Stimulated activated CD8-positive, alpha-beta memory T cell treated with anti-CD3 and anti-CD28 coated beads, Interleukin-2, amount 100 ng/mL, for 48 hours (primary cell): ENCODE measurements at regions not wholly inside any gene's neighbourhood (a gene's known extent, or its start where the extent isn't known, plus 50 kb on each side); places are given as distances from the start of the nearest gene placed in this dataset.
"Not testable (repeated sequence)": the region's sequence is repeated elsewhere in the genome, so short reads cannot be mapped to it uniquely, and the experiment has no call there.

Experiments used
- DNase-seq, 2 donors: peaks; one replicate each; pipeline ENCODE4 v3.0.0-alpha.2; 2020; ENCODE audit warnings: low read depth in 2 of 2

DNA sequence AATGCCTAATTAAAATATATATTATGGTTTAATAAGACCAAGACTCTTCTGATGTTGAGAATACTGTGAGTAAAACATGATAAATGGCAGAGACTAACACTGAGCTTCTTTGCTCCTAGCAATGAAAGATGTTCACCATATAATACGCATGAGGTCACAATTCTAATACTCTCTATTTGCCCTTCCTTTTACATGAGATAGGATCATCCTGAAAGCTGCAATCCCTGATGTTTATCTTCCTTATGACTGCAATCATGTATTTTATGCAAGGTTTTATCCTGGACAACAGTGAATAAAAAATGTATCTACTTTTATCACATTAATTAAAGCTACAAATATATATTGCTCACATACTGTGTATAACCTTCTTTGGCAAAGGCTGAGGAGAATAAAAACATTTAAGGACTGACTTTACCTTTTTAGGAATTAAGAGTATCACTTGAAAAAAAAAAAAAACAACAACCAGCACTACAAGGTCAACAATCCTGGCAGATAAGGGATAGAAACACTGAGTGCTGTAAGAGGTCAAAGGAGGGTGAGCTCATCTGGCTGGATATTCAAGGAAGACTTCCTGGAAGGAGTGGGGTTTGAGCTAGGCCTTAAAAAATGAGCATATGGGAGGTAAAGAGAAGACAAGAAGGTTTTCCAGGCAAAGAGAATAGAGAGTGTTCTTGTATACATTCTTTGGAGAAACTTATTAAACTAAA, 99.9 kb downstream of the AREG start:
- no peak for DNase-seq

DNA sequence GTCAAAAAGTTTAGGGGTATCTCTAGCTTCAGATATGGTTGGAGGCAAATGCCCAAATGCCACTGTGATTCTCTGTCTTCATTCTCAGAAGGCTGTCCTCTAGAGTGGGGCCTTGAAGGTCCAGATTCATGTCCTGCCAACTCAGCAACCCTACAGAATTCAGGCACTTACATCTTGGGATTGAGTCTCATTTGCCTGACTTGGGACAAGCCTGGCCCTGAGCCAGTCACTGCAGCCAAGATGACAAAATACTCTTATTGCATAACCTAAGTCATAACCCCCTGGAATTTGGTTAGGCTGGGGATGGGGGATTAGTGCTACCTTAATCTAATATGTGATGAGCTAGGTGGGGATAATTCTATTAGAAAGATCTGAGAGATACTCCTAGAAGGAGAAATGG, 100.5 kb downstream of the AREG start:
- no peak for DNase-seq

DNA sequence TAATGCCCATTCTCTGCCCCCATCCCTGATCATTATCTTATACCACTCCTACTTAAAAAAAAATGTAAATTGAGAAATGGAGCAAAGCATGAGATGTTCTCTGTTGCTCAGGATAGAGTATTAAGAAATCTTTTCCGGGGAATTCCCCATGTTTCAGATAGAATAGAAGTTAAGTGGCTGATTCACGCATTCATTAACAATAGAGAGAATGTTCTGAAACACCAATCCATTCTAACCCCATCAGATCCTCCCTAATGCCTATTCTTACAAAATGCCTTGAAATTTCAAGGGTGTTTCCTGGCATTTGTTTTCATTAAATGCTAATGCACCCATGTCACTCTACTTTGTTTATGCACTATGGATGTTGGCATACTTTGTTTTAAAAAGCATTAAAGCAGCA, 101.1 kb downstream of the AREG start:
- no peak for DNase-seq

DNA sequence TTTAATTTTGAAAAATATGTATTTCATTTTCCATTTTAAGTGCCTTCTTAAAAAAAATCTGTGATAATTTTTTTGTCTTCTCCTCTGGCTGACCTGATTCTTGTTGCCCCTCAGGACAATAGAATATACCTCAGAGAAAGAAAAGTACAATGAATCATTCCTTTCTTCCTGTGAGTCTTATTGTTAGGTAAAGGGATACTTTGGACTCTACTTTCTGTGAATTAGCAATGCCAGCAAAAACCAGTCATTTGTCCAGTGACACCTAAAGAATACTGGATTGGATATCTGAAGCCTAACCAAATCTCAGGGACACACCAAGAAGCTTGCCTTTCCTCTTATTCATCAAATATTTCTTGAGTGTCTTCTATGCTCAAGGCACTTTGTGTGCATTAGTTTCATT, 102.1 kb downstream of the AREG start:
- no peak for DNase-seq

DNA sequence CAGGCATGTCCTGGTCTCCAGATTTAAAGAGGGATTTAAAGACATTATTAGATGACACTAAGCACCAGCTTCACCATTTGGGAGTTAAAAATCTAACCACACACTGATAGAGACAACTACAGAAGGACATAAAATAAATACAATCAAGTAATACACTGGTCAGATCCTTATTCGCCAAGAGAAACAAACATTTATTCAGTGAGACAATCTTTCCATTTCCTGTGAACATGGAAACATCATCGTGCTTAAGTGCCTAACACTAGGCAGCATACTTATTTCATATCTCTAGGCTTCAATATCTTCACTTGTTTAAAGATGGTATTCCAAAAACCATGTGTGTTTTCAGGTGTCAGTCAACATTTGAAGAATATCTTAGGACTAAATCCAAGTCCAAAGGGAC, 103.6 kb downstream of the AREG start:
- DNase-seq, result no peak

DNA sequence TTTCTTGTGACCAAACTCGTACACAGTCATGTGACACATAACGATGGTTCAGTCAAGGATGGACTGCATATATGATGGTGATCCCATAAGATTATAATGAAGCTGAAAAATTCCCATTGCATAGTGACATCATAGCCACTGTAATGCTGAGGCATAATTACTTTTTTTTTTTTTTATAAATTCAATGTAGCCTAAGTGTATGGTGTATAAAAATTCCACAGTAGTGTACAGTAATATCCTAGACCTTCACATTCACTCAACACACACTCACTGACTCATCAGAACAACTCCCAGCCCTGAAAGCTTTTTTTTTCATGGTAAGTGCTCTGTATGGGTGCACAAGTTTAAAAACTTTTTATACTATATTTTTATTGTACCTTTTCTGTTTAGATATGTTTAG, 105.0 kb downstream of the AREG start:
- no peak for DNase-seq

DNA sequence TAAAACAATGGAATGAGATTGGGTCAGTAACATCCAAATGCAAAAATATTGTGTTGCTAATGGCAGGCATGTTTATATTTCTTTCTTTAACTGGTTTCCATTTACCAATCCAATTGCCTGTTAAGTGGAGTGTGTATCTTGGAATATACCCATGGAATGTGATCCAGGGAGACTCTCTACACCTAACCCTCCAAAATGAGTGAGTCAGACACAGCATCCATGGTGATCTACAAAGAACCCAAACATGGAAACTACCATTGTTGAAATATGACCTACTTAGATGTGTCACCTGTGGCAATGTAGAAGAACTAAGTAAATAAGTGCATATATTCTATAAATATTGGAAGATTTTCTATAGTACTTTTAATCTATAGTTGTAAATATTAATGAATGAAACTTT, 110.3 kb downstream of the AREG start:
- no peak for DNase-seq

DNA sequence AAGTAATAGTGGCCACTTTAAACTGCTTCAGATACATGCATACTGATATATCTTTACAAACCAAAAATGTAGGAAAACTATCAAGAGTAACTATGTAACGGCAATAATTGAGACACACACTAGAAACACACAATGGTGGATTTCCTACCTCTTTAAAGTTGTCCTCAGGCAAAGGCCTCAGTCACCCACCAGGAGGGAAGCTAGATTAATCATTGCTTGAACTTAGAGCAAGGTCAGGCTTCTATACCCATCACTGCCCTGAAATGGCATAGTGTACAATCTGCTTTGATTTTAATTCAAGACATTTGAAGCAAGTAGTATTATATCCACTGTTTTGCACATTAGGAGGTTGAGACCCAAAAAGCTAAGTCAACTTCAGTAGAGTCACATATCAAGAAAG, 110.9 kb downstream of the AREG start:
- no peak for DNase-seq

DNA sequence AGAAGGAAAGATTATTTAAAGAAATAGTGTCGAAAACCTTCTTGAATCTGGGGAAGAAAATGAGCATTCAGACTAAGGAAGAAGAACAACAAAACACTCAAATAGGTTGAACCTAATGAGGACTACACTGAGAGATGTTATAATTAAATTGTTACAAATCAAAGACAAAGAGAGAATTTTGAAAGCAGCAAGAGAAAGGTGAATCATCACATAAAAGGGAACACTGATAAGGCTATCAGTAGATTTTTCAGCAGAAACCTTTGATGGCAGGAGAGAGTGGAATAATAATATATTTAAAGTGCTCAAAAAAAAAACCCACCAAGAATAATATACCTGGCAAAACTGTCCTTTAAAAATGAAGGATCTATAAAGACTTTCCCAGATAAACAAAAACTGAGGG, 114.9 kb downstream of the AREG start:
- no peak for DNase-seq

DNA sequence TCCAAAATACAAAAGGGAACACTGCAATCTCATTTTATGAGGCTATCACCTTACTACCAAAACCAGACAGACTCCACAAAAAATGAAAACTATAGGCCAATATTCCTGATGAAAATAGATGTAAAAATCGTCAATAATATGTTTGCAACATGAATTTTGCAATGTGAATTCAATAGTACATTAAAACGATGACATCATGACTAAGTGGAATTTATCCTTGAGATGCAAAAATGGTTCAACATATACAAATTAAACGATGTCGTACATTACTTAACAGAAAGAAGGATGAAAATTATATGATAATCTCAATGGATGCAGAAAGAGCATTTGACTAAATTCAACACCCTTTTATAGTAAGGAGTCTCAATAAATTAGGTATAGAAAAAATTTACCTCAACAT, 123.0 kb downstream of the AREG start:
- DNase-seq, result no peak

DNA sequence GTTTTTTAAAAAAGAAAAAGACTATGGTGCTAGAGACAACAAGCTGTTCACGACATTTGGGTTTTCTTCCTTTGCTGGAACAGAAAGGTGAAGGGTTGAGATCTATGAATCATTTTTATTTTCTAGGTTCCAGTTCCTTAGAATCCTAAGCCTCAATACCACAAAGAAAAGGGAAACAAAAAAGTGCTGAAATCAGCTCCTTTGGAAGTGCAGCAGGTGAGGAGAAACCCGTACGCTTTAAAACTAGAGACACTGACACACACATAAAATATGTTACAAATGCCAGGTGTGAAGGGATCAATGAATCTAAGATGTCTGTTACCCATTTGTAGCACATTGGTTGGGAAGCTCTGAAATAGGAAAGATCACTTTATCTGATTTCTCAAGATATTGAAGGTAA, 125.2 kb downstream of the AREG start:
- no peak for DNase-seq

DNA sequence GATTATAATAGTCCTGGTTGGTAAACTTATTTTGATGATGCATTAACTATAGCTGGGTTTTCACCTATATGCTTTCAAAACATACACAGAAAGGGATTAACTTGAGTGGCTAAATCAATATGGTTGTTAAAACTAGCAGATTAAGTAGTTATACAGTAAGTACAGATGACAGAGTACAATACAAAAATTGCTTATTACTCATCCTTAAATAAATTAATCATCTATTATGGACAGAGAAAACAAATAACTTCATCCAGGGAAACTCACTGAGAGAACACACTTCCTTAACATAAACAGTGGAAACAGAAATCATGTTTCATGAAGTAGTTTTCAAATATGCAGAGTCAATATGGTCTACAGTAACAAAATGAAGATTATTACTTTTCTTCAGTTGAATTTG, 133.4 kb downstream of the AREG start:
- no peak for DNase-seq

DNA sequence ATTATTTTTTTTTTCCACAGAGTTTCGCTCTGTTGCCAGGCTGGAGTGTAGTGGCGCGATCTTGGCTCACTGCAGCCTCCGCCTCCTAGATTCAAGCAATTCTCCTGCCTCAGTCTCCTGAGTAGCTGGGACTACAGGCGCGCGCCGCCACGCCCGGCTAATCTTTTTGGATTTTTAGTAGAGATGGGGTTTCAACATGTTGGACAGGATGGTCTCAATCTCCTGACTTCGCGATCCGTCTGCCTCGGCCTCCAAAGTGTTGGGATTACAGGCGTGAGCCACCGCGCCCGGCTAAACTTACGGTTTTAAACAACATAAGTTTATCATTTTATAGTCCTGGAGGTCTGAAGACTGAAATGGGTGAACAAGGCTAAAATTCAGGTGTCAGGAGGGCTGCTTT, 133.9 kb downstream of the AREG start:
- DNase-seq, result not testable (repeated sequence)

DNA sequence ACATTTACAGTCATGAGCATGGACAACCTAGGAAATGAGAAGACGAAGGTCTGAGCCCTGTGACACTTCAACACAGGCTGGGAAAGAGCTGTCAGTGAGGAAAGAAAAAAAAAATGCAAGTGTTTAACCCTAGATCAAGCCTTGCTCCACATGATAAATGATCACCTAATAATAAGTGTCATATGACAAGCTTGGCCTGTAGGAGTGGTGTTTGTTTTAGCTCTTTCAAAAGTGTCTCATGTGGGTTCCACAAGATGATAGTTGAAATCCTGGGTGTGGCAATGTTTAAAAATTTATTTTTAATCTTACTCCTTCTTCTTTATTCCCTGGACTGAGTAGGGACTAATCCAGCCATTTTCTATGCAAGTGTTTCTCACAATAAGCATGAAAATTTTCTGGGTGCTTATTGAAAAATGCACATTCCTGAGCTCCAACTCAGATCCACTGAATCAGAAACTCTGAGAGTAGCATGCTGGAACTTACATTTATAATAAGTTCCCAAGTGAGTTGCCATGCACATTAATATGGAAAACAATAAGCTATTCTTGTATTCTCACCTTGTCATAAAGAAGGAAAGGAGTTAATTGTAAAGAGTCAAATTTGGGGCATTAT, 138.3 kb downstream of the AREG start:
- no peak for DNase-seq

DNA sequence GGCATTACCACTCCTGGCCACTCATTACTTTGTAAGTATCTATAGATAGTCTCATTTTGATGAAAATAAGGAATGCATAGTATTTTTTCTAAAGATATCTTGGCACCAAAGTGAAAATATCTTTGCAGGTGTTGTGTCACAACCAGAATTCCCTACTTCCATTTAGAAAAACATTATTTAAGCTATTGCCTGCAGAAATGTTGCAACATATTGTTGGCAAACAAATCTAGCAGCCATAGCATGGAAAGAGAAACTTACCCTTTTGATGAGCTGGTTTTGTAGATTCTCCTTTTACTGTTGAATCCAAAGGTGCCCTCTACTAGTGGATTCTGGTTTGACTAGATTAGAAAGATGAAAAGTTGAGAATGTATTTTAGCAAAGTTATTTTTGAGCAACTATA, 138.8 kb downstream of the AREG start:
- no peak for DNase-seq

DNA sequence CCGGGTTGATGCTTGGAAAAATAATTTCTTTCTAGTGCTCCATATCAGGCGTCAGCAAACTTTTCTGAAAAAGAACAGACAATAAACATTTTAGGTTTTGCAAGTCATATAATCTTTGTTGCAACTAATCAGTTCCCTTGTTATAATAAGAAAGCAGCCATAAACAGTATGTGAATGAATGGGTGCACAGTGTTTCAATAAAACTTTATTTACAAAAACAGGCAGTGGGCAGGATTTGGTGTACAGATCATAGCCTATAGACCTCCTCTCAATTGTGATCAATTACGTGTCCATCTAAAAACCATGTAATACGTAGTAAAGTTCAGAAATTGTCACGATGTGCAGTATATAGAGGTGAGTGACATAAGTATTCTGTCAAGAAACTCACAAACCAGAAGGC, 143.4 kb downstream of the AREG start:
- DNase-seq, result no peak

DNA sequence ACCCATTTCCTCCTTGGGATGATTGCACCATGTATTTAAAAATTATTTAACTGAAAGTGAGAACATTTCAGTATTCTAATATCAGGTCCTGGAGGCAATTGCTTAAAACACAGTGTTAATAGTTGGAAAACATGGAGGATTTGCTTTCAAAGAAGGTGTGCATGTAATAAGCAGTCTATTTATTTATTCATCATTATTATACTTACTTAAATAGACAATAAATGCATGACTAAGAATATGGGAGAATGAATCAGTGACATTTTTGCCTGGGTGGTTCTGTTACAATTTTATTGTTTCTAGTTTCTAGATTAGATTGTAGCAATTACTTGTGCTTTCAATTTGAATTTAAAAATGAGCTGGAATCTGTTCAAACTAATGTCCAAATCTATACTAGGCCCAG, 145.5 kb downstream of the AREG start:
- no peak for DNase-seq

DNA sequence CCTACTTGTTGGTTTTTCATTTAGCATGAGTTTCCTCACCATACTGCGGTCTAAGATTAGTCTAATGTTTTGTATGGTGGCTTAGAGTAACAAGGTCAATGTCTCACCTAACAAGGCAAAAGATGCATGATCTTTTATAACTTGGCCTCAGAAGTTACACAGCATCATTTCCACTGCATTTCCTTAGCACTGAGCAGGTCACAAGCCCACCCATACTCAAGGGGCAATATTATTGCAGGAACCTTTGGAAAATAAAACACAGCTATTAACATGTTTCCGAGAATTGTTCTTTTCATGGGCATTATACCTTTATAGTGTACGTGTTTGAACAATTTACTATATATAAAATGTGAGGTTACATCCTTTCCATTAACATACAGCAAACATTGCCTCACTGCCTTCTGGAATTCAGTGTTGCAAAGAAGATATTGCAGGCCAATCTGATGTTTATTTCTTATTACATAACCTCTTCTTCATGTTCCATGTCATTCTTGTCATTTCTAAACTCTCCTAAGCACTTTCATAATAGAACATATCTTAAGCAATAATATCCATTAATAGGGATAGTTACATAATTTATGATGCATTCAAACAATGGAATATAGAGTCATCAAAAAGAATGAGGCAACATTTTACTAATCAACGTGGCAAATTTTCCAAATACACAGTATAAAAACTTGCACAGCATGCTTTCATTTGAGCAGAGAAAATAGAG, 153.8 kb downstream of the AREG start:
- no peak for DNase-seq

DNA sequence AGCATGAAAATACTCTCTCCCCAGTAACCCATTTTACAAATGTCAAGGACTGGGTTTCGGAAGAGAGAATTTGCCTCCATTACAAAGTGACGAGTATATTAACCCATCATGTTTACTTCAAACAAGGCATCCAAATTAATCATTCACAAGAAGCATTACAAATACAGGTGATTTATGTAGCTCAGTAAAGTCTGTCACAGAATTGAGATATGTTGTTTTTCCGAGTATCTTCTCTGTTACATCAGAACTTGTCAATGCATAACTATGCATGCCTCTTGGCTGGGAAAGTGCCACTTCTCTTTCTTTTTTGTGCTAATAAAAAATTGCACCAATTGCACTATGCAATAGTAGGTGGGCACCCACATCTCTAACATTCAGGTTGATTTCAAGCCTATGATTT, 158.2 kb downstream of the AREG start:
- DNase-seq, result no peak

DNA sequence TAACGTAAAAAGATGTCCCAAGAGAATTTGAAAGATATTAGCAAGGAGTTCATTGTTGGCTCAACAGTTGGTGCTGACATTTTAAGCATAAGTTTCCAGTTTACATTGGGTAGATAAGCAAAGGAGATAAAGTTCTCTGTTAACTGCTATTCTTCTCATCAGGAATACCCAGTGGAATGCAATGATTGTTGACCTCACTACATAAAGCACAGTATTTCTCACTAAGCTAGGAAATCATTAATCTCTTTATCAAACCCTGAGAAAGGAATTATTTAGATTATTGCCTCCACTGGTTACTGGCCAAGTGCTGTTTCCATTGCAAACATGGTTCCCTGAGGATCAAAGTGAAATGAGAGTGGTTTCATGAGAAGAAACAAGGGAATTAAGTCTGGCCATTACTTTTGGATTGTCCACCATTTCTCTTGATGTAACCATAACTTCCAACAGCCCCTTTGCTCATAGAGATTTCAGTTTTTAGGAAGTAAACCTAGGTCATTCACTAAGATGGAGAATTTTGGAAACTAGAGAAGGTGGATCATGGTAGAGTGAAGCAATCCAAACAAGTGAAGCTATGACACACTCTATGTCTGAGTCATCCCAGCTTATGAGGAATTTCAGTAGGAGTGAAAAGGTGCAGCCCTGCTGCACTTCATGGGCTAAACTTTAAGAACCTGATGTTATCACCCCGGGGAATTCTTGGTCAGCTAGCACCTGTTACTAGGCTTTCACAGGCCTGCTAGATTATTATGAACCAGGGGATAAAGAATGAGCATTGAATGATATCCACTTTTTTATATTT, 163.4 kb downstream of the AREG start:
- DNase-seq, result no peak

DNA sequence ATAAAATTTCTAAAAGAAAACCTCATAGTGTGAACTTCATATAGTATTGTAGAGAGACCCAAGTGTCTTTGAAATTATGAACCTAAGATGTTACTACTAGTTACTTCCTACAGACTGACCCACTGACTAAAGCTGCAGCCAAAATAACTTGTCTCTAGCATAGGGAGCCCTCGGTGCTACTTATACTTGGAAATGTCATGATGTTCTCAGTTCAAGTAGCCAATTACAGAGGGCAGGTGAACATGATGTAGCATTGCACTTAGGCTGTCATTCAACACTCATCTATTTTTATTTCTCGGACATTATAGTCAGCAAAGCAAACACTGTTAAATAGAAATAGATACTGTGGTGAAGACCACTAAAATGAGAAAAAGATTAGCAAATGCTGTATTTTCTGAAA, 165.6 kb downstream of the AREG start:
- no peak for DNase-seq

DNA sequence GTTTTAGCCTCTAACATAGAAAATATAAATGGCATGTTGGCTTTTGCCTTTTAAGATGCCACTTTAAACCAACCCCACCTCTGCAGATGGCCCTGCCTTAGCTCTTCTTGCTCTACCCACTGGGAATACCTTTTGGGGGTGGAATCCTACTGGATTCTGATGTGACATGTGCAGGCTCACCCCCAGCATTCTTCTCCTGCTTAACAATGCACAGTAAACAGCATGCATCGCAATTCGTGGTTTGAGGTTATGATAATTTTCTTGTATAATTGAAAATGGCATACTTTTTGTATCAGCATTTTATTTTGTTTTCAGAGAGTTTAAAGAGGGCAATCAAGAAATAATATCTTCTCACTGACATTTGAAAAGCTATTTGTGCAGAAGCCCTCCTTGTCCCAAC, 167.9 kb downstream of the AREG start:
- DNase-seq, result no peak

DNA sequence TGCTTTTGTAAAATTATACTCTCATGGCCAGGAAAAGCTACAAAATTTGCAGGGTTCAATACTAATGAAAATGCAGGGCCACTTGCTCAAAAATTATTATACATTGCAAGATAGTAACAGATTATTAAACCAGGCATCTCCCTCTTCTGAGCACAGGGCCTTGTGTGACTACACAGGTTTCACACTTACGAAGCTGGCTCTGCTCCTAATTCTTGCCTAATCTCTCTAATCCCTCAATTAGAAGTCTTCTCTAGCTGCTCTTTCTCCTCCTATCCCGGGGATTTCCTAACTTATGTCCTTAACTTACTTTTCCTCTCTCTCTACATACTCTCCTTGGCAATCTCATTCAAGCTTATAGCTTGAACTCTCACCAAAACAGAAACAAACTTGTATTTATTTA, 168.3 kb downstream of the AREG start:
- DNase-seq, result no peak
